Kidney epithelial cell (primary cell): ENCODE measurements at regions not wholly inside any gene's neighbourhood (a gene's known extent, or its start where the extent isn't known, plus 50 kb on each side); places are given as distances from the start of the nearest gene placed in this dataset.

Source experiments
- DNase-seq: peaks from one replicate; pipeline ENCODE4 v3.0.0-alpha.2; 2010; ENCODE audit warnings: low read depth
- H3K27me3 ChIP-seq: 2 replicates; pipeline ENCODE4 v1.6.0; 2011; ENCODE audit warnings: low read length; ENCODE audit not compliant: control insufficient read depth, insufficient read depth
- H3K36me3 ChIP-seq: 2 replicates; pipeline ENCODE4 v1.5.1; 2011; ENCODE audit warnings: low read length; ENCODE audit not compliant: control insufficient read depth, insufficient read depth
- H3K4me3 ChIP-seq: 2 replicates; pipeline ENCODE4 v1.5.1; 2011; ENCODE audit warnings: low read depth, mild to moderate bottlenecking, control low read depth, low read length
- CTCF ChIP-seq: IDR thresholded peaks from 2 replicates; pipeline ENCODE4 v1.5.1; 2011; ENCODE audit warnings: mild to moderate bottlenecking, moderate library complexity, low read length, control low read depth, inconsistent platforms; ENCODE audit not compliant: insufficient read depth, poor library complexity, severe bottlenecking

- no peaks in the 10 kb centered on the region for H3K36me3 ChIP-seq
- DNase-seq, result no peak
- no peak for TF ChIP-seq CTCF
- no peaks in the 10 kb centered on the region for H3K27me3 ChIP-seq
- H3K4me3 ChIP-seq, result no peak overlapping the region
These were observed 215.7 kb downstream of the KIF21A start for GRCh38 chr12:39227218-39227617.

- TF ChIP-seq CTCF, result no peak
- Histone ChIP-seq H3K36me3 (no peaks in the 10 kb centered on the region), H3K27me3 (no peaks in the 10 kb centered on the region), H3K4me3 (no peak overlapping the region)
- DNase-seq, result no peak
These were observed 217.9 kb downstream of the KIF21A start for GRCh38 chr12:39224971-39225370.

GRCh38 chr12:39205969-39206368 lies 237.0 kb downstream of the KIF21A start:
- H3K36me3 ChIP-seq, result no peaks in the 10 kb centered on the region
- no peak for DNase-seq
- H3K27me3 ChIP-seq, result no peaks in the 10 kb centered on the region
- H3K4me3 ChIP-seq, result no peak overlapping the region
- TF ChIP-seq CTCF, result no peak

DNA sequence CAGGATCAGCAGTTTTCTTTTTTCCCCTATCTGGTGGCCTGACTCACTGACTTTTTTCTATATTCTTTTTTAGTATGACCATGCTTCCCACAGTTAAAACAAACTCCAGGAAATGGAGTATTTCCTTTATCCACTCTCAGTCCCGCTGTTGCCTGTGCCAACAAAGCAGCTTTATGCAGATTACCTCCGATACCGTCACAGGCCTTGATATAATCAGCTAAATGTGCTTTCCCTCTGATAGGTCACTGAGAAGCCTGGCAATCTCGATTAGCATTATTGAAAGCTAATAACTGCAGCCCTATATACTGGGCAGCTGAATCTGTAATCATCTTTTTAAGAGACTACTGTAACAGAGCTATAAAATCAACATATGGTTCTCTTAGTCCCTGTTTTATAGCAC lies 243.6 kb downstream of the KIF21A start:
- Histone ChIP-seq H3K4me3 (no peak overlapping the region), H3K36me3 (no peaks in the 10 kb centered on the region), H3K27me3 (no peaks in the 10 kb centered on the region)
- no peak for DNase-seq
- TF ChIP-seq CTCF, result no peak

DNA sequence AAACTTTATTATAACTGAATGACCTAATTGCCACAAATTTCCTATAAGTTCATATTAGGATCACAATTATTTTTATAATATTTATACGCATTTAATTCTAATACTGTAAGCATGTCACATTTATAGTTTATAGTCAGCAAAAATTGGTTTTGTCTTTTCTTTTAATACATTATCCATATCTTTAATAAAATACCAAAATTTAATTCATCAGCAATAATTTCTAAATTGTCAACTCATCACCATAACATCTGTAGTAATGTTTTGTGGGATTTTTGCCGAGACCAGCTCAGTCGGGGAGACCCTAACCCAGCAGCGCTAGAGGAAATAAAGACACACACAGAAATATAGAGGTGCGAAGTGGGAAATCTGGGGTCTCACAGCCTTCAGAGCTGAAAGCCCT lies 254.2 kb downstream of the KIF21A start:
- no peak for DNase-seq
- Histone ChIP-seq H3K27me3 (no peaks in the 10 kb centered on the region), H3K4me3 (no peak overlapping the region), H3K36me3 (no peaks in the 10 kb centered on the region)
- no peak for TF ChIP-seq CTCF

- DNase-seq, result no peak
- TF ChIP-seq CTCF, result no peak
- no peaks in the 10 kb centered on the region for H3K27me3 ChIP-seq
- no peaks in the 10 kb centered on the region for H3K36me3 ChIP-seq
- H3K4me3 ChIP-seq, result no peak overlapping the region
These were observed 256.2 kb downstream of the KIF21A start for GRCh38 chr12:39186744-39187143.
